NCI-H1930 (cell line): ENCODE measurements at regions not wholly inside any gene's neighbourhood (a gene's known extent, or its start where the extent isn't known, plus 50 kb on each side); places are given as distances from the start of the nearest gene placed in this dataset.
"Not testable (repeated sequence)": the region's sequence is repeated elsewhere in the genome, so short reads cannot be mapped to it uniquely, and the experiment has no call there.

Source experiments
- DNase-seq, 2 experiments: peaks; one replicate each; lab custom pipeline; 2025; lab: John Stamatoyannopoulos, UW

DNA sequence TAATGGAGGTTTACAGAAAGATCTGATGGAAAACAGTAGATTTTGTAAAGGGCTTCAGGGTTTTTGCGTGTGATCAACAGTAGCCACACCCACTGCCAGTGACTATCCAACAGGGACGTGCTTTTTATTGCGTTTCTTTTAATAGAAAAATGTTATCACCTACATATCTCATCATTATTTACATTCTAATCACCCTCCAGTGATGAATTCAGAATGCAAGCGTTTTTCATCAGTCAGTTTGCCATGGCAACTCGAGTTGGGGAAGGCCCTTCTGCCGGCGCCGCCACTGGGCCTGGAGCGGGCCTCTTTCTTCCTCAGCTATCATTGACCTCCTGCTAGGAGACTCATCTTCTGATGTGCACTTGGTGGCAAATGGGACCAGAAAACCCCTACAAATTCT, 90.3 kb upstream of the TMTC4 start:
- DNase-seq, result no peak

DNA sequence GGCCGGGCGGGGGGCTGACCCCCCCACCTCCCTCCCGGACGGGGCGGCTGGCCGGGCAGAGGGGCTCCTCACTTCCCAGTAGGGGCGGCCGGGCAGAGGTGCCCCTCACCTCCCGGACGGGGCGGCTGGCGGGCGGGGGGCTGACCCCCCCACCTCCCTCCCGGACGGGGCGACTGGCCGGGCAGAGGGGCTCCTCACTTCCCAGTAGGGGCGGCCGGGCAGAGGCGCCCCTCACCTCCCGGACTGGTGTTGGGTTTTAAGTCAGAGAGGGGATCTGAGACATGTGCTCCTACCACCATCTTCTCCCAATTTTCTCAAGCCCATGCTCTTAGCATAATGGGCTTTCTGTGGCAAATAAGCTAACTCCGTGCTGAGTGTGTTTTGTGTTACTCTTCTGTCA, 87.5 kb upstream of the TMTC4 start:
- DNase-seq, result not testable (repeated sequence)

DNA sequence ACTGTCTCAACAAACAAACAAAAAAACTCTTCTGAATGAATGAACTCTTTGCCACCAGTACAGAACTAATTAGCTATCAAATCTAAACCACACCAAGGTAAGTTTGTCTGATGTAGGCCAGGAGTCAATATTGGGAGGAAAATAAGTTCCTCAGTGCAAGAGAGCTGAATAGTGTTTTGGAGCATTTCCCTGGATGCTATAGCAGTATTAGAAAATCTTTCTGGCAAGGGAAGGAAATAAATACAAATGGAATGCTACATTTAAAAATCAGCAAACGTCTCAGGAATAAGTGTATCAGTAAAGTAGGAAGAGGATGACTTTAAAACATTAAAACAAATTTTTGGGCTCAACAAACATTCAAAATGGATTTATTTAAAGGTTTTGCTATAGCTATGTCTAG, 81.3 kb upstream of the TMTC4 start:
- no peak for DNase-seq

DNA sequence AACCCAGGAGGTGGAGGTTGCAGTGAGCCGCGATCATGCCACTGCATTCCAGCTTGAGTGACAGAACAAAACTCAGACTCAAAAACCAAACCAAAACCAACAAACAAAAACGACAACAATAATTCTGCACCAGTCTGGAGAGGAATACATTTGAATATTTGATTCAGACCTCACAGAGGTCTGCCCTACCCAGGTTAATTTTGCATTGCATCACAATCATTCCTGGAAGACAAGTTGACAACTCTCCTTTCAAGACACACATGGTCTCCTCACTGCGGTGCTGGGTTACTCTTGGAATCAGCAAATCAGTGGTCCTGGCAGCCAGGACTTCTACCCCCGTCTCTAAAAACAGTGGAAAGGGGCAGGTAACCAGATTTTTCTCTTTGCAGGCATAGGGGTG, 79.9 kb upstream of the TMTC4 start:
- DNase-seq, result no peak

DNA sequence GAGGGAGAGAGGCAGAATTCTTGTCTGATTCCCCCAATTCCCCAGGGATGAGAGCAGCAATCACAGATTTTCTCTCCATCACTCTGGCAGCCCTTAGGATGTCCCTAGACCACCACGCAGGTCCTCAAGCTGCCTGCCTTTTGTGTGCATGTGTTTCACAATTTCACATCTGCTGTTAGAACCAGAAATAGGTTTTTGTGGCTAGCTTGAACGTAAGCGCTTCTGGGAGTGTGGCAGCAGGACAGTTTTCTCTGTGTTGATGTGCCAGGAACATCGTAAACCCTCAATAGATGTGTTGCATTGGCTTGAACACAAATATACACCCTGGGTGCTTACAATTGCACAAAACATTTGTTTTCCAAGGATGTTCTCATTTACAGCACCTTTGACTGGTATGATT, 78.8 kb upstream of the TMTC4 start:
- no peak for DNase-seq

DNA sequence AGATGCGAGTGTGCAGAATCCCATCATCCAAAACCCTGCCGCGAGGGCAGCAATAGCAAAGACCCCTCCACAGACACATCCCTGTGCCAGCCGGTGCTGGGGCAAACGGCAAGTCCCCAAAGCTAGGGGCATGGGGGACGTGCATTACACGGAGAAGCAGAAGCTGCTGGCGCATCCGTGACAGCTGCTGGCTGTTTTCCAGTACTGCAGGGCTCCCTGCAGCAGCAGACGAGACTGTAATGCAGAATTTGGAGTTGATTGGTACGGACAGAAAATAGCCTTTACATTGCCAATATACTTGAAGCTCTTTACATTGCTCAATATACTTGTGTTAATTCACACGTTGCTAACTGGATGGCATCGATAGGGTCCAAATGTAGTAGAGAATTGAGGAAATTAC, 77.2 kb upstream of the TMTC4 start:
- no peak for DNase-seq

DNA sequence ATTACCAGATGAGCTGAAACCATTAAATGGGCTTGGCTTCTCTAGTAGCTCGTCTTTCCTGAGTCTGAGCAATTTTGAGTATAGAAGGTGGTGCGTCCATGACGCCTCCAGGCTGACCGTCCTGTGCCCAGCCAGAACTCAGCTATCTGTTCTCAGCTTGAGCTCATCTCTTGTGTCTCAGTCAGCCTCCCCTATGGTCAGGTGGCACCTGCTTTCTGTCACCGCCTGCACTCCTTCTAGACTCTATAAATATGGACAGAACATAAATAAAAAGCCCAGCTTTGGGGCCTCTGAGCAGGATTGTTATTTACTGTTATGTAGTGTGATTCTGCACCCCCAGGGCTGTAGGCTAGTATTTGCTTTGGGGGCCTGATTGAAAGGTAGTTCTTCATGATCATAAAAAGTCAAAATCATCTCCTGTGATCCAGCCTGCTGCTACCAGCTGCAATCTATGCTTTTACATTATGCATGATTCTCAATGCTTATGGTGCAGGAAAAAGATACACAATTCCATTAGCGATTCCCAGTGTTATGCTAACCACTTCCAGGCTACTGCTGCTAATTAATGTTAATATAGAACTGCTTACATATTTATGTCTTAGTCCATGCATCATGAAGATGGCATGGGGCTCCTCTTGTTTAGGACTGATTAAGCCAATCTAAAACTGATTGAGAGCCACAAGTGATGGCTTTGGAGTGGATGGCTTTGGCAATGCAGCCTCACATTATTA, 72.5 kb upstream of the TMTC4 start:
- DNase-seq, result no peak

DNA sequence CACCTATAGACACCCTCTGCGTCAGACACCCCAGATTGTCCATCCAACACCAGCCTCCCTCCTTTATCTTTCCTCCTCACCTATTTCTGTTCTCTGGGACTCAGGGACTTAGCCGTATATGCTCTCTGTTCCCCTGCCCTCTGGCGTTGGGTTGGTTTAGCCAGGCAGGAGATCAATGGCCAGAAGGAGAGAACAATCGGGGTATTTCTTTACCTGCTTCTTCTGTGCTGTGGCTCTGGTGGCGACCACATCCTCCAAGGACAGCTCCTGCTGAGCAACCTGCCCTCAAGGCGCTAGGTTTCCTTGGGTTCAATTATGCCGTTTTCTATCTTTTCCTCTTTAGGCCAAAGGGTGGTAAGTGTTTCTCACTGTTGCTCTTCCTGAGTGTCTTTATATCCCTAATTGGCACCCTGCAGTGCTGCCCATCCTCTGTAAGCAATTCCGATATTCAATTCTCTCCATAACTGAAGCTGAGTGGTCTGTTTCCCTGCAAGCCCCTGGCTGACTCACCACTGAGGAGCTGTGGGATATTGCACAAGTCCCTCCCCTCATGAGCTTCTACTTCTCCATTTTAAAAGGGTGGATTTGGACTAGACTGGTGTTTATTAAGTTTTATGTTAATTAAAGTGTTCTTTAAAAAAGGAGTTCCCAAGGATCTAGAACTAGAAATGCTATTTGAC, 63.7 kb upstream of the TMTC4 start:
- DNase-seq, result no peak

DNA sequence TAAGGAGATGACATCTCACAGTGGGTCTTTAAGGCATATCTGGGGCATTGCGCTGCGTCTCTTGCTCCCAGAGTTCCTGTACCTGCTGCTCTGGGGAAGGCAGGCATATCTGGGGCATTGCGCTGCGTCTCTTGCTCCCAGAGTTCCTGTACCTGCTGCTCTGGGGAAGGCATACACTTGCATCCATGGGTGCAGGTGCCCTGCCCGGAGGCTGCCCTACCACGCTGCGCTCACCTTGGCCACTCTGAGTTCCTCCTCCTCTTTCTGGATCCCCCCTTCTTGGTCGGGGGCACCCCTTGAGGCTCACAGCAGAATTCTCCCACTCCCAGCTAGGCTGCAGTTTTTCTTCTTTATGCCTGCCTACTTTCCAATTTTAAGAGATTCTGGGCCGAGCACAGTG, 60.9 kb upstream of the TMTC4 start:
- no peak for DNase-seq

DNA sequence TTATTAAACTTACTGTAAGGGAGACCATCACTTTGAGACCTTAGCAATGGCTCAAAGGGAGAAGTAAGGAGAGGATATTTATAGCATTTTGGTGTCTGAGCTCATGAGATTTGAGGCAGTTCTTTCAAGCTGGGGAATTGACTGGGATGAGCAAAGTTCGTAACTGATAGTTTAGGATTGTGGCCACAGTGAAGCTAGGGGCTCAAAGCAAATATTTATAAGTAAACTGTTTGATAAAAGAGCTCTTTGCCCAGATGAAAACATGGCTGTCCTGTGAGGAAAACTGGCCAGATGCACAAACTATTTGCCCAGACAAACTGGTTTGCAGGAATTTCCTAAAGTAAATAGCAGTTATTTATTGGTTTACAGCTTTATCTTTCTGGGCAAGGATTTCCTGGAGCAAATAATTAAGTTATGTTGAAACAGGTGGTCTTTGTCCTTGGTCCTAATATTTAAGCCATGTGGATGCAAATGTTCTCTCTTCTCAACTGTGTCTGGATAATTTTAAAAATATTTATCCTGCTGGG, 59.7 kb upstream of the TMTC4 start:
- DNase-seq, result peak in 1 of 2 experiments; percentile 32

DNA sequence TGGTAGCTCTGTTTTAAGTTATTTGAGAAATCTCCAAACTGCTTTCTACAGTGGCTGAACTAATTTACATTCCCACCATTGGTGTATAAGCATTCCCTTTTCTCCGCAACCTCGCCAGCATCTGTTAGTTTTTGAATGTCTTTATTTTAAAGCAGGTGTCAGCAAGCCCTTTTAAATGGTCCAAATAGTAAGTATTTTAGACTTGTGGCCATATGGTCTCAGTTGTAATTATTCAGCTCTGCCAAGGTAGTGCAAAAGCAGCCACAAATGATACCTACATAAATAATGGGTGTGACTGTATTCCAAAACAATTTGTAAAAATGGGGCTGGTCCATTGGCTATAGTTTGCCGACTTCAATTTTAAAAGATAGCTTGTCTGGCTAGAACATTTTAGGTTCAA, 58.7 kb upstream of the TMTC4 start:
- no peak for DNase-seq

DNA sequence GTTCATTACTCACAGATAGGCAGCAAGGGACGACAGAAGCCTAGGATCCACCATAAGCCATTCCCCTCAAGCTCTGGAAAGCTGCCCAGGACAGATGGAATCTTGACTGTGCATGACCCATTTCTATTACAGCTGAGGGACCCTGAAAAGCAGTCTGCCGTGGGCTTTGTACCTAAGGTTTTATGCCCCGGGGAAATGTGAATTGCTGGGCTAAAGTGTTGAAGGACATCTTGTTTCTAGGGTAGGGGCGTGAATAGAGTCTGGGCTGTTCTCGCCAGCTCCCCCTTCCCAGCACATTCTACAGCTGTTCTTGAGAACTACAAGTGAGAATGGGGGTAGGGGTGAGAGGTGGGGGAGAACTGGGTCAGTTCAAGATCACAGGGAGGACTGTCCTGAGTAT, 53.6 kb upstream of the TMTC4 start:
- no peak for DNase-seq

DNA sequence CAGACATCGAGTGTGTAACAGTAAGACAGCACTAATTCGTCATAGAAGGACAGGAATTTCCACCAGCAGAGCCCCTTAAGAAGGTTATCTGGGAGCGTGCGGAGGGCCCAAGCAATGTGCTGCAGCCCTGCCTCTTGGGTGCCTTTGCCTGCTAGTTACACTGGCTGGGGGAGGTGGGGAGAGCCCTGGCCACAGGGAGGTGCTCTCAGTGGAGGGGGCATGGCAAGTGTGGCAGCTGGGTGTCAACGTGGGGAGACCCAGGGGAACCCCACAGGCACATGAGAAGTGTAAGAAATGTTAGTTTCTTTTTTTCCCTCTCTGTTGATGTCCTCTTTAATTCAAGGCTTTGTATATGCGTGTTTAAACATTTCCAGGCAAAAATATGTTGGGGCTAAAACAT, 50.9 kb upstream of the TMTC4 start:
- no peak for DNase-seq

DNA sequence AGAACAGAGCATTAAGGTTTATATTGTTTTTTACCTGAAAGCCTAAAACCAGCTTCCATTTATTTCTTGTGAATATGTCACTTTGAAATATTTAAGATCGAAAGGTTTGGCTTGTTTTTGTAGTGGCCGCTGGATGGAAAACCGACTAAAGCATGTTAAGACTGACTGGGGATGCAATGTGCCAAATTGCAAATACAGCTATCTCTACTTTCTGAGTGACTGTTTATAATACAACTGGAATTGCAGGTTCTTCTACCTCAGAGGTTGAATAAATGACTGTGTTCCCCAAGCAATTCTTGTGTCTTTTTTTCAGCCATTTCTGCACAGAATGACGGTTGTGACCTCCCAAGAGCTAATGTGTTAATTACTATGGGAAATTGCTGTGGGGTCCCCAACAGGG, 50.0 kb upstream of the TMTC4 start:
- no peak for DNase-seq
